ENCODE measurements at regions not wholly inside any gene's neighbourhood (a gene's known extent, or its start where the extent isn't known, plus 50 kb on each side); places are given as distances from the start of the nearest gene placed in this dataset.
A peak's percentile ranks its signal among the peaks of the same experiment; 100 is the strongest.

DNA sequence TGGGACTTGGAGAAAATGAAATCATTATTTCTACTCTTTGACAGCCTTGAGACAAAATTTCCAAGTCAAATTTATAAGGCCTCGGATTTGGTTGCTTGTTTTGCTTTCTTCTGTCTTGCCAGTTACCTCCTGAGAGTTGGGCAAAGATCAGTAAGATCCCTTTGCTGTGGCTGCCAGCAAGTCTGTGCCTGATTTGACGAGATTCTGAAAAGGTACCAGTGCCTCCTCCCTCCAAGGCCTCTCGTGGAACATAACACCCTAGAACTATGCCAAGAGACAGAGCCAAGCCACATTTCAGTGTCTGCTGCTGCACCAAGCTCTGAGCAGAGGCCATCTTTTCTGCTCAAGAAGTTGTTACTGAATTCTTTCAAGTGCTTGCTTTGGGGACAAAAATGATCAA is 61.0 kb downstream of the GTPBP8 start:
- in situ Hi-C loops (cut with HindIII; ENCODE audit: low pct_unique_long_range_greater_than_20kb, low sequenced_read_pairs) = no loop called here
- no peak for TF ChIP-seq JUND (IDR thresholded peaks at IDR 0.05; ENCODE audit: low read depth)
- no peak for DNase-seq (ENCODE audit: low read depth in 1 of 2, low spot score in 1 of 2)

DNA sequence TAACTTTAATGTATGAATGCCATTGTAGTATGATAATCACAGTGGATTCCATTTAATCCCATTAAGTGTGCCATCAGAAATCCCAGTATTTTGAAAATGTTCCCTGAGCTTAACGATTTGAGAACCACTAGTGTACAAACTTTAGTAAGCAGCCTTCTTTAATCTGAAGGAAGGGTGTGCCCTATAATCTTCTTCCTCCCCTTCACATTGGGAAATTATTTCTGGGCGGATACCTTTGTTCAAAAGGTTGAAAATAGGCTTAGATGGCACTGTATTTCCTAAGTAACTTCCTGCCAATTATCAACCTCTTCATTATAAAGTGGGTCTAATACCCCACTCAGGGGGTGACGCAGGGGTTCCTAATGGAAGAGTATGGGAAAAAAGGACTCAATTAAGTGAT is 62.4 kb downstream of the GTPBP8 start:
- no peak for DNase-seq (ENCODE audit: low read depth in 1 of 2, low spot score in 1 of 2)
- in situ Hi-C loops (cut with HindIII; ENCODE audit: low pct_unique_long_range_greater_than_20kb, low sequenced_read_pairs) = no loop called here
- TF ChIP-seq JUND (IDR thresholded peaks at IDR 0.05; ENCODE audit: low read depth) = no peak

DNA sequence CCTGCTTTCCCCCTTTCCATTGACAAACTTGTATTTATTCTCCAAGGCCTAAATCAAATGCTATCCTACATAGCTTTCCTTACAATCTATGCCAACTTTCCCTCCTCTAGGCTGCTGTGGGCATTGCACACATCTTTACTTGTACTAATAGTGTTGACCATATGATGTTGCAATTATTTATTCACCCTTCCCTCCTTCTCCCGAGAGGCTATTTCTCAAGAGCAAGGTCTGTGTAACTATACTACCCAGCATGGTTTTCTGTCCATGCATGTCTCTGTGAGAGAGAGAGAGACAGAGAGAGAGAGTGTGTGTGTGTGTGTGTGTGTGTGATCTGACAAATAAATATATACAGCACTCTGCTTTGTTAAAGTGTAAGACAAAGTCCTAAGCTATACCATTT is 63.8 kb downstream of the GTPBP8 start:
- DNase-seq (ENCODE audit: low read depth in 1 of 2, low spot score in 1 of 2) = peak in 1 of 2 experiments; percentile 63
- TF ChIP-seq JUND (IDR thresholded peaks at IDR 0.05; ENCODE audit: low read depth) = no peak
- in situ Hi-C loops (cut with HindIII; ENCODE audit: low pct_unique_long_range_greater_than_20kb, low sequenced_read_pairs) = no loop called here

- in situ Hi-C loops (cut with HindIII; ENCODE audit: low pct_unique_long_range_greater_than_20kb, low sequenced_read_pairs) = no loop called here
- TF ChIP-seq JUND (IDR thresholded peaks at IDR 0.05; ENCODE audit: low read depth) = no peak
- no peak for DNase-seq (ENCODE audit: low read depth in 1 of 2, low spot score in 1 of 2)
These were observed 64.4 kb downstream of the GTPBP8 start for GRCh38 chr3:113055201-113055600.

- no peak for TF ChIP-seq JUND (IDR thresholded peaks at IDR 0.05; ENCODE audit: low read depth)
- DNase-seq (ENCODE audit: low read depth in 1 of 2, low spot score in 1 of 2) = no peak
- in situ Hi-C loops (cut with HindIII; ENCODE audit: low pct_unique_long_range_greater_than_20kb, low sequenced_read_pairs) = no loop called here
These were observed 65.2 kb downstream of the GTPBP8 start for GRCh38 chr3:113055961-113056360.

GRCh38 chr3:113057117-113057516 is 66.3 kb downstream of the GTPBP8 start:
- DNase-seq (ENCODE audit: low read depth in 1 of 2, low spot score in 1 of 2) = no peak
- in situ Hi-C loops (cut with HindIII; ENCODE audit: low pct_unique_long_range_greater_than_20kb, low sequenced_read_pairs) = no loop called here
- TF ChIP-seq JUND (IDR thresholded peaks at IDR 0.05; ENCODE audit: low read depth) = no peak

GRCh38 chr3:113058188-113058587 is 67.4 kb downstream of the GTPBP8 start:
- DNase-seq (ENCODE audit: low read depth in 1 of 2, low spot score in 1 of 2) = no peak
- TF ChIP-seq JUND (IDR thresholded peaks at IDR 0.05; ENCODE audit: low read depth) = no peak
- in situ Hi-C loops (cut with HindIII; ENCODE audit: low pct_unique_long_range_greater_than_20kb, low sequenced_read_pairs) = no loop called here

DNA sequence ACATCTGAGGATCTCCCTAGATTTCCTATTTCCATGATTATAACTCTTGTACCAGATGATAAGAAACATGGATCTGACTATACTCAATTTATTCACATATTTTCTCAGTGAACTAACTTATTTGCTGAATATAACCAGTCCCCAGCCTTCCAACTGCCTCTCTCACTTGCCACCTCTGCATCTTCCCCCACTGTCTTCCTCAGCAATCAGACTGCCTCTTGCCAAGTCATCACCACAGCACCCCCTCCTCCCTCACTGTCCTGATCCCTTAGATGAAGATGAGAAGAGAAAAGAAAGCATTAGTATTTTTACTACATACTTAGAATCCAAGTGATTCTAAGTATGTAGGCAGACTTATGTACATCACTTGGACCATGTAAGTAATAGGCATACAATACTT is 71.9 kb downstream of the GTPBP8 start:
- no peak for TF ChIP-seq JUND (IDR thresholded peaks at IDR 0.05; ENCODE audit: low read depth)
- in situ Hi-C loops (cut with HindIII; ENCODE audit: low pct_unique_long_range_greater_than_20kb, low sequenced_read_pairs) = no loop called here
- no peak for DNase-seq (ENCODE audit: low read depth in 1 of 2, low spot score in 1 of 2)

- no peak for TF ChIP-seq JUND (IDR thresholded peaks at IDR 0.05; ENCODE audit: low read depth)
- no peak for DNase-seq (ENCODE audit: low read depth in 1 of 2, low spot score in 1 of 2)
These were observed 72.5 kb downstream of the GTPBP8 start for GRCh38 chr3:113063126-113063894.

DNA sequence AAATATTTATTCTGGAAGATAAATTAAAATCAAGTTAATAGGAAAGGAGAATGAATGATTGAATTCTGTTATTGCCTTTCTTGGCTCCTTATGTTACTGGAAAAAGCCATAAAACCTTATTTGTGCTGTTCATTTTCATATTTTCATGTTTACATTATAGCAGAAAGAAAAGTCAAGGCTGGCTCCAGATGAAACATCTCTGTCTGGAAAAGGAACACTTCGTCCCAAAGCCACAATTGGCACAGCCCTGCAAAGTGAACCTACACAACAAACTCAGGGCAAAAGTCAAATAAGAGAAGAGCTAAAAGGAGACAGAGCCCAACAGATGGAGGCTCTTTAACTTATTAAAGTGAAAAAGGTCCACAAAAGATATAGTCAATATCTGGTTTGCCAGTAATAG is 73.4 kb downstream of the GTPBP8 start:
- in situ Hi-C loops (cut with HindIII; ENCODE audit: low pct_unique_long_range_greater_than_20kb, low sequenced_read_pairs) = no loop called here
- DNase-seq (ENCODE audit: low read depth in 1 of 2, low spot score in 1 of 2) = no peak
- TF ChIP-seq JUND (IDR thresholded peaks at IDR 0.05; ENCODE audit: low read depth) = no peak

More at GRCh38 chr3:113063126-113063894, 72.5 kb downstream of the GTPBP8 start:
- in situ Hi-C loops (cut with HindIII; ENCODE audit: low pct_unique_long_range_greater_than_20kb, low sequenced_read_pairs) = no loop called here

DNA sequence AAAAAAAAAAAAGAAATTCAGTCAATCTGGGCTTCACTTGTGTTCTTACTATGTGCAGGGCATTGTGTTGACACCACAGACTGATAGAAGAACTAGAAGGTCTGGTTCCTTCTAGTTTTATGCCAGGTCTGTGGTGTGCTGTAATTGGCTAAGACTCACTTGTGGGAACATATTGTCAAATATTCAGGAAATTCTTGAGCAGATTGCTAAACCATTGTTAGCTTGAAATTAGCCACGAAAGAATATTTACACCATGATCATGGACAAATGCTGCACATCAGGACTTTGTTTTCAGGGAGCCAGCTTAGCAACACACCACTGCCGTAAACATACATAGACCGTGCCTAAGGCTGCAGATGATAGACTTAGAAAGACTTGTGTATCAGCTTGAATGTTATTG is 74.6 kb downstream of the GTPBP8 start:
- in situ Hi-C loops (cut with HindIII; ENCODE audit: low pct_unique_long_range_greater_than_20kb, low sequenced_read_pairs) = no loop called here
- no peak for DNase-seq (ENCODE audit: low read depth in 1 of 2, low spot score in 1 of 2)
- no peak for TF ChIP-seq JUND (IDR thresholded peaks at IDR 0.05; ENCODE audit: low read depth)

DNA sequence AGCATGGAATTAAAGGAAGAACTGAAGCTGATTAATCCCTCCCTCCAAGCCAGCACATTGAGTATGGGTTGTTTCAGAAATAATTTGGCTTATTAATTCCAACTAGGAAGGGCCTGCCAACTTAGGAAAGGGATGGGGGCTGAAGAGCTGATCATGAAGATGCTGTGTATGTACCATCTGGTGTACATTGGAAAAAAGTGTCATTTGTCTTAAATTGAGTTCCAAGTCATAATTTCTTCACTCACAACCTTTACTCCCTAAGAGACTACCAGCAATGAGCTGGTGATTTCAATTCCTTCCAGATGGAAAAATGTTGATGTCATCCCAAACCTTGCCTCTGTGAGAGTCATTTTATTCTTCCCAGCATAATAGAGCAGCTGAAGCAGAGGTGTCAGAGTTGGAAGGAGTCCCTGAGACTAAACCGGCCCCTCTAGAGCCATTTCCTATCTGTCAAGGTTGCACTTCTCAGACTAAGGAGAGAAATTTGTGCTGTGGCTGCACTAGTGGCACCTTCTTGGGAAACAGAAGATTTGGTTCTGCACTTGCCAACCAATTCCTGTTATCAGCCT is 79.4 kb downstream of the GTPBP8 start:
- no peak for TF ChIP-seq JUND (IDR thresholded peaks at IDR 0.05; ENCODE audit: low read depth)
- no peak for DNase-seq (ENCODE audit: low read depth in 1 of 2, low spot score in 1 of 2)
- in situ Hi-C loops (cut with HindIII; ENCODE audit: low pct_unique_long_range_greater_than_20kb, low sequenced_read_pairs) = no loop called here

DNA sequence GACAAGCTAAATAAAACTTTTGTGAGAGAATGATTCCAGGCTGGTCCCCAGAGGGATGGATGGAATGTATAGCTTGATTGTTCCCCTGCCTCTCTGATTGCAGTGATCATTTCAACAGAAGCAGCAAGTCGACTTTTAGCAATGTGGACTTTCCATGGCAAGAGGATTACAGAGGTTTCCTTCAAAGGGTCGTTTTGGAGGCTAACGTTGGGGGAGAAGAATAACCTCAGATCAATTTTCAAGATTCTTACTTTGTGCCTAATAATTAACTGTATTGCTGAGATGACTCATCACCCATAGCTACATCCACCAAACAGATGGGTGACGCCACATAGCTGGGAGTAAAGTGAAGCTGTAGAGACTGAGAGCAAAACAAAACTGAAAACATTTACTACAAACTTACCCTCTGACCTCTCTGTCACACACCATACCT is 79.9 kb downstream of the GTPBP8 start:
- DNase-seq (ENCODE audit: low read depth in 1 of 2, low spot score in 1 of 2) = no peak
- in situ Hi-C loops (cut with HindIII; ENCODE audit: low pct_unique_long_range_greater_than_20kb, low sequenced_read_pairs) = no loop called here
- TF ChIP-seq JUND (IDR thresholded peaks at IDR 0.05; ENCODE audit: low read depth) = no peak

DNA sequence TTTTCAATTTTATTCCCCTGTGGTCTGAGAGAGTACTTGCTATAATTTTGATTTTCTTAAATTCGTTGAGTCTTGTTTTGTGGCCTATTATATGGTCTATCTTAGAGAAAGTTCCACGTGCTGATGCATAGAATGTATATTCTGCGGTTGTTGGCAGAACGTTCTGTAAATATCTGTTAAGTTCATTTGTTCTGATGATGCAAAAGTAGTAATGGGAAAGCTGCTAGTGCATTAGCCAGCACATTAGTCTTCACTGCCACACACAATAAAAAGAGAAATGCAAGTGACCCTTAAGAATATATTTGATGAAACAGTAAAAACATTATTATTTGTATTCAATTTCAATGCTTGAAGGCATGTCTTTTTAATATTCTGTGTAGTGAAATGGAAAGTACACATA is 84.8 kb downstream of the GTPBP8 start:
- no peak for DNase-seq (ENCODE audit: low read depth in 1 of 2, low spot score in 1 of 2)
- no peak for TF ChIP-seq JUND (IDR thresholded peaks at IDR 0.05; ENCODE audit: low read depth)
- in situ Hi-C loops (cut with HindIII; ENCODE audit: low pct_unique_long_range_greater_than_20kb, low sequenced_read_pairs) = no loop called here
